Adipocyte (in vitro differentiated cells): ENCODE measurements at regions not wholly inside any gene's neighbourhood (a gene's known extent, or its start where the extent isn't known, plus 50 kb on each side); places are given as distances from the start of the nearest gene placed in this dataset.

ENCODE experiments used
- DNase-seq: peaks from one replicate; pipeline ENCODE4 v3.0.0-alpha.2; 2015; ENCODE audit warnings: low read depth
- H3K27me3 ChIP-seq: replicated peaks from 2 replicates; pipeline ENCODE4 v1.7.0; 2013; ENCODE audit warnings: mild to moderate bottlenecking, low read length, moderate library complexity; ENCODE audit not compliant: control insufficient read depth, insufficient read depth
- H3K36me3 ChIP-seq: 2 replicates; pipeline ENCODE4 v1.7.0; 2013; ENCODE audit warnings: low read length, mild to moderate bottlenecking, moderate library complexity; ENCODE audit not compliant: control insufficient read depth, insufficient read depth, severe bottlenecking
- H3K4me1 ChIP-seq: 2 replicates; pipeline ENCODE4 v1.7.0; 2013; ENCODE audit warnings: mild to moderate bottlenecking, low read length, moderate library complexity; ENCODE audit not compliant: control insufficient read depth, insufficient read depth
- H3K4me3 ChIP-seq: 2 replicates; pipeline ENCODE4 v1.7.0; 2013; ENCODE audit warnings: mild to moderate bottlenecking, low read length, moderate library complexity
- H3K9ac ChIP-seq: 2 replicates; pipeline ENCODE4 v1.7.0; 2013; ENCODE audit warnings: mild to moderate bottlenecking, low read length, moderate library complexity
- H3K9me3 ChIP-seq: 2 replicates; pipeline ENCODE4 v1.7.0; 2013; ENCODE audit warnings: mild to moderate bottlenecking, low read length, moderate library complexity; ENCODE audit not compliant: control insufficient read depth

- DNase-seq = no peak
Observed at GRCh38 chr2:220081171-220081570, 453.7 kb downstream of the SLC4A3 start.

GRCh38 chr2:220090050-220090449, 462.6 kb downstream of the SLC4A3 start:
- no peak overlapping the region for H3K4me3 ChIP-seq
- H3K9ac ChIP-seq = no peak overlapping the region
- H3K4me1 ChIP-seq = no peaks in the 10 kb centered on the region
- no peaks in the 10 kb centered on the region for H3K9me3 ChIP-seq
- no peaks in the 10 kb centered on the region for H3K27me3 ChIP-seq
- no peaks in the 10 kb centered on the region for H3K36me3 ChIP-seq
- peak; percentile 89 for DNase-seq

More at GRCh38 chr2:220081171-220081570, 453.7 kb downstream of the SLC4A3 start:
- H3K9ac ChIP-seq = no peak overlapping the region
- H3K4me3 ChIP-seq = no peak overlapping the region
- no peaks in the 10 kb centered on the region for H3K36me3 ChIP-seq
- H3K4me1 ChIP-seq = peaks cover 23% of the 10 kb centered on the region
- no peaks in the 10 kb centered on the region for H3K27me3 ChIP-seq
- no peaks in the 10 kb centered on the region for H3K9me3 ChIP-seq

- Histone ChIP-seq H3K36me3 (no peaks in the 10 kb centered on the region), H3K4me1 (no peaks in the 10 kb centered on the region), H3K4me3 (no peak overlapping the region), H3K9me3 (no peaks in the 10 kb centered on the region), H3K27me3 (no peaks in the 10 kb centered on the region), H3K9ac (no peak overlapping the region)
- DNase-seq = no peak
Observed at GRCh38 chr2:220096406-220096805, 469.0 kb downstream of the SLC4A3 start.

GRCh38 chr2:220101980-220102379, 474.6 kb downstream of the SLC4A3 start:
- Histone ChIP-seq H3K4me1 (peaks cover 6% of the 10 kb centered on the region), H3K9ac (no peak overlapping the region), H3K36me3 (no peaks in the 10 kb centered on the region), H3K9me3 (no peaks in the 10 kb centered on the region), H3K27me3 (no peaks in the 10 kb centered on the region), H3K4me3 (no peak overlapping the region)
- no peak for DNase-seq

GRCh38 chr2:220103596-220103995, 476.2 kb downstream of the SLC4A3 start:
- H3K4me3 ChIP-seq = no peak overlapping the region
- H3K4me1 ChIP-seq = peaks cover 6% of the 10 kb centered on the region
- no peak for DNase-seq
- no peaks in the 10 kb centered on the region for H3K36me3 ChIP-seq
- no peaks in the 10 kb centered on the region for H3K27me3 ChIP-seq
- H3K9ac ChIP-seq = no peak overlapping the region
- no peaks in the 10 kb centered on the region for H3K9me3 ChIP-seq

- H3K36me3 ChIP-seq = no peaks in the 10 kb centered on the region
- H3K4me1 ChIP-seq = peaks cover 6% of the 10 kb centered on the region
- H3K9me3 ChIP-seq = no peaks in the 10 kb centered on the region
- H3K4me3 ChIP-seq = no peak overlapping the region
- DNase-seq = peak; percentile 69
- no peaks in the 10 kb centered on the region for H3K27me3 ChIP-seq
- no peak overlapping the region for H3K9ac ChIP-seq
Observed at GRCh38 chr2:220104871-220105351, 477.5 kb downstream of the SLC4A3 start.

- no peaks in the 10 kb centered on the region for H3K9me3 ChIP-seq
- DNase-seq = no peak
Observed at GRCh38 chr2:220106065-220106464, 478.6 kb downstream of the SLC4A3 start.

GRCh38 chr2:220107380-220107791, 480.0 kb downstream of the SLC4A3 start:
- peaks cover 6% of the 10 kb centered on the region for H3K4me1 ChIP-seq
- no peaks in the 10 kb centered on the region for H3K36me3 ChIP-seq
- H3K4me3 ChIP-seq = no peak overlapping the region
- no peaks in the 10 kb centered on the region for H3K27me3 ChIP-seq
- H3K9ac ChIP-seq = no peak overlapping the region
- DNase-seq = no peak
- H3K9me3 ChIP-seq = no peaks in the 10 kb centered on the region

More at GRCh38 chr2:220106065-220106464, 478.6 kb downstream of the SLC4A3 start:
- Histone ChIP-seq H3K36me3 (no peaks in the 10 kb centered on the region), H3K4me3 (no peak overlapping the region), H3K27me3 (no peaks in the 10 kb centered on the region), H3K9ac (no peak overlapping the region), H3K4me1 (peaks cover 6% of the 10 kb centered on the region)

- H3K27me3 ChIP-seq = no peaks in the 10 kb centered on the region
- H3K36me3 ChIP-seq = no peaks in the 10 kb centered on the region
- H3K4me3 ChIP-seq = no peak overlapping the region
- H3K9ac ChIP-seq = no peak overlapping the region
- peaks cover 28% of the 10 kb centered on the region for H3K9me3 ChIP-seq
- no peaks in the 10 kb centered on the region for H3K4me1 ChIP-seq
- no peak for DNase-seq
Observed at GRCh38 chr2:220114443-220114842, 487.0 kb downstream of the SLC4A3 start.

GRCh38 chr2:220117025-220117424, 489.6 kb downstream of the SLC4A3 start:
- H3K9me3 ChIP-seq = peaks cover 28% of the 10 kb centered on the region
- H3K36me3 ChIP-seq = no peaks in the 10 kb centered on the region
- no peak overlapping the region for H3K4me3 ChIP-seq
- H3K4me1 ChIP-seq = no peaks in the 10 kb centered on the region
- H3K9ac ChIP-seq = no peak overlapping the region
- H3K27me3 ChIP-seq = no peaks in the 10 kb centered on the region
- DNase-seq = no peak

- Histone ChIP-seq H3K27me3 (no peaks in the 10 kb centered on the region), H3K36me3 (no peaks in the 10 kb centered on the region), H3K9ac (no peak overlapping the region), H3K4me1 (no peaks in the 10 kb centered on the region), H3K9me3 (peaks cover 16% of the 10 kb centered on the region), H3K4me3 (no peak overlapping the region)
- DNase-seq = peak; percentile 15
Observed at GRCh38 chr2:220120041-220120440, 492.6 kb downstream of the SLC4A3 start.

- no peaks in the 10 kb centered on the region for H3K4me1 ChIP-seq
- no peak overlapping the region for H3K9ac ChIP-seq
- no peak overlapping the region for H3K4me3 ChIP-seq
- no peak for DNase-seq
- H3K36me3 ChIP-seq = no peaks in the 10 kb centered on the region
- H3K27me3 ChIP-seq = no peaks in the 10 kb centered on the region
- H3K9me3 ChIP-seq = peaks cover 3% of the 10 kb centered on the region
Observed at GRCh38 chr2:220123751-220124150, 496.3 kb downstream of the SLC4A3 start.
